Endometrium (tissue), 2 donors: ENCODE measurements at regions not wholly inside any gene's neighbourhood (a gene's known extent, or its start where the extent isn't known, plus 50 kb on each side); places are given as distances from the start of the nearest gene placed in this dataset.
"Not testable (repeated sequence)": the region's sequence is repeated elsewhere in the genome, so short reads cannot be mapped to it uniquely, and the experiment has no call there.

Experiments
- FAIRE-seq: peaks from 2 replicates; lab custom pipeline; 2012; peaks lifted over from hg19 to GRCh38; lab: Jason Lieb, UNC
- donor health status: control.
- donor health status: control.

DNA sequence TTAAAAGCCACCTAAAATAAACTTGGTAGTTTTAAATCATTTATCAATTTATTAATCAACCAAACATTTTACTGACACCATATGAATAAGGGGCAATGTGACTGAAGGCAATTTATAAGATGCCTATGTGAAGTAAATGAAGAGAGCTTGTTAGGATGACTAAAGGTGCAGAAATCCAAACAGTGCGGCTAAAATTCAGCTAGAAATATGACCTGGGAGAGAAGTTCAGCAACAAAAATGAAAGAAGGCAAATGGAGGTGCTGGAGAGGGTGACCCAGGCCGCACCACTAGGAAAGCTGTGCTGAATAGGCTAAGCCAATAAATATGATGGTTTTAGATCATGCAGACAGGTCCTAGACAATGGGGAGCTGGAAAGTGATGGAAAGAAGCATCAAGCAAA, 403.7 kb downstream of the BTG1 start:
- FAIRE-seq: no peak

DNA sequence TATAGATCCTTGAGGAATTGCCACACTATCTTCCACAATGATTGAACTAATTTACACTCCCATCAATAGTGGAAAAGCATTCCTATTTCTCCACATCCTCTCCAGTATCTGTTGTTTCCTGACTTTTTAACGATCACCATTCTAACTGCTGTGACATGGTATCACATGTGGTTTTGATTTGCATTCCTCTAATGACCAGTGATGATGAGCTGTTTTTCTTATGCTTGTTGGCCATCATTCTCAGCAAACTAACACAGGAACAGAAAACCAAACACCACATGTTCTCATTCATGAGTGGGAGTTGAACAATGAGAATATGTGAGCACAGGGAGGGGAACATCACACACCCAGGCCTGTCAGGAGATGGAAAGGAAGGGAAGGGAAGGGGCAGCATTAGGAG, 411.8 kb downstream of the BTG1 start:
- FAIRE-seq: peak; percentile 98

DNA sequence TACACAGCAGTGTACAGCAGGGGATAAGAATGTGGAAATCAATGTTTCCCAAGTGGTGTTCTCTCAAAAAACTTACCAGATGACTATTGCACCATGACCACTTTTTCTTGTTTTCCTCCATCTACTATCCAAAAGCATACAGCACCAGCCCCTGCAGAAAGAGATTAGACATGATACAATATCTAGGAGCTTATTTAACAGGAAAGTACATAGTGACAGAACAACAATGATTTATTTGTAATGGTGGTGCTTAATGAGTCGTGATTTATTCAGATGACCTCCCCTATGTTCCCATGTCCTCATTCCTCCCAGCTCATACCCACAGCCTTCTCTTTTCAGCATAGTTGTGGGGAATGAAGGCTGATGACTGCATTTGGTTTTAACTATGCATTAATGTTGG, 413.6 kb downstream of the BTG1 start:
- no peak for FAIRE-seq

DNA sequence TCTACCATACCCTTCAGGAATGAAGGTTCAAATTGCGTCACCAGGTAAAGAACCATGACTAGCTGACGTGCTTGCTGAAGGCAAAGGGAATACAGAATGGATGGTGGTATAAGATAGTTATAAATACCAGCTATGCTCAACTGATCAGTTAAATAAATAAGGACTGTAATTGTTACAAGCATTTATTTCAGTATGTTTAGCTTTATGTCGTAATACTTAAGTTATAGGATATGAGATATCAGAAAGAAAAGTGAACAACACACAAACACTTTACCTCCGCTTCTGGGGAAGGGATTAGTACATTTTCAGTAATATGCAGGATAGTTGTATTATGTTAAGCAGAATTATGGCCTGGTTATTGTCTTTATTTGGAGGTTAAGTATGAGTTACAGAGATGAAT, 416.1 kb downstream of the BTG1 start:
- no peak for FAIRE-seq

DNA sequence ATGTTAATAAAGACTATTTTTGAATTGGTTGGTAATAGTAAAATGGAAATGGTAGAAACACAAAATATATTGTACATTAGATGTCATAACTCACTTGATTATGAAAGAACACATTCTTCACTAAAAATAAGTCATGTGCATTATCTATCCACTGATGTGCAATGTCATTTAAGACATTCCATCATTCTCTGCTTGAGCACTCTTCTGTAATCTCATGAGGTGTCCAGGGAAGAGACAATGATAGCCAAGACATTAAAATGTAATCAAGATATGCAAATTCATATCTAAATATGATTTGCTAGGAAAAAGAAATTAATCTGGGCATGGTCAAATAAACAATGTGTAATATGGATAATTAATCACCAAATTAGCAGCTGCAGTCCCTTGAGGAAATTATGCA, 422.5 kb downstream of the BTG1 start:
- FAIRE-seq: no peak

DNA sequence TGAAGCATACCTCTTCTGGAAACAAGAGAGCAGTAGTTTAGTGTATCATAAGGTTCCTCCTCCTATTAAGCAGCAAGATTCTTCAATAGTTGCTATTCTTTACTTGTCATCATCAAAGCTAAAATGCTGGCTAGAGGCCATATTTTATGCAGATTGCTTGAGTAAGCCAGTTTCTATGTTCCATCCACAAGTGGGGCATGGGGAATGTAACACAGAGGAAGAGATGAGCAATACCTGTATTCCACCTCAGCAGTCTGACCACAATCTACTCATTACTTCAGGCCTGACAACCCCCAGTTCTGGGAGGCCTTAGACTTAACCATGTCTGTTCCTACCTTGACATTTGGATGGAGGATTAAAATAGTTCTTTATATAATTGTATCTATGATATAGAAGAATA, 423.6 kb downstream of the BTG1 start:
- FAIRE-seq: no peak

DNA sequence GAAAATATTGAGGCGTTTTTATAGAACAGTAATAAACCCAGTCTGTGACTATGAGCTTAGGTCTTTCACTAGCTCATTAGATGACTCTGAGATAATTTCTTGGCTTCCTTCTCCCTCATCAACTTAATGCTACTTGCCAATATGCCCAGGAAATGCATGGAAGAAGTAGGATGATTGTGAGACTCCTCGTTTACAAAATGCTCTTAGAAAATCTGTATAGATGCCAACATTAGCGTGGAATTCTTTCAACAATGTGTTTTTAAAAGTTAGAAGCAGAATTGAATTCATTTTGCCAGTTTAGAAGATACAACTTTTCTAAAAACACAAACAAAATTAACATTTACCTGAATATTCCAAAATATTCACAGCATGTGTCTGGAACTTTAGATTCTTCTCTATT, 424.6 kb downstream of the BTG1 start:
- no peak for FAIRE-seq

DNA sequence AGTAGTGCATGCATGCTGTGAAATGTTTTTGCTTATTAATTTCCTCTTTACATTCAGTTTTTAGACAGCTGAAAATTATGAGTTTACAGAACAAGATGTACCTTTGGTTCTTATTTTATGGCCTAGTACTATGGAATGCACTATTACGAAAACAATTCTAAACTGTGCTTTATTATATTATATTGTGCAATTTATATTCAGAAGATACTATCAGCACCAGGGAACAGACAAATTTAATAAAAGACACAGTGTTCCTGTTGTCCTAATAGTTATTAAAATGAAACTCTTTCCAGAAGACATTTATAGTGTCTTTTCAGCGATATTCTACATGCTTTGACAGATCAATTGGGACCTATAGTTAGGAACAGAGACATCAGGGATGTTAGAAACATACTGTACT, 427.3 kb downstream of the BTG1 start:
- no peak for FAIRE-seq

DNA sequence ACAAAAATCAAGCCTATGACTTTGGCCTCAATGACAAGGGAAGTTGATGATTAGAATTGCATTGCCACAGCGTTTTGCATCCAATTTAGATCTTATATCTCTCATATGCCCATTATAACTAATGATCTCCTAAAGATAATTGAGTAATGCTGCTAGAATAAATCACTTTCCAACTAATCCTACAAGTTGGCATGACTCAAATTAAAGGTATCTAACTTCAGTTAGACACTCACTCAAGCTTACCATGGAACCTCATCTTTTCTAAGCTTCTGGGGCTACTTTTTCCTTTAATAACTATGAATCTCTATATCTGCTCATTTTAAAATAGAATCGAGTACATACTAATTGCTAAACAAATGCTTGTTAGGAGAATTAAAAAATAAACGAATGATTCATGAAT, 427.8 kb downstream of the BTG1 start:
- FAIRE-seq: no peak

DNA sequence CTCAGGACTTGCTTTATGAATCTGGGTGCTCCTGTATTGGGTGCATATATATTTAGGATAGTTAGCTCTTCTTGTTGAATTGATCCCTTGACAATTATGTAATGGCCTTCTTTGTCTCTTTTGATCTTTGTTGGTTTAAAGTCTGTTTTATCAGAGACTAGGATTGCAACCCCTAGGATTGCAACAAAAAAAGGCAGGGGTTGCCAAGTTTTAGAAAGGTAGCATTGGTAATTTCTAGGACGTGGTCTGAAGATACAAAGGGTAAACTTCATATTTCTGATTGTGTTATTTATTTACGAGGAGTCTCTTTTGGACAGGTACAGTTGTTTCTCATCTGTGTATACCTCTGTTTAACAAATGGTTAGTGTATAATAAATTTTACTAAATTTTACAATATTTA, 433.7 kb downstream of the BTG1 start:
- FAIRE-seq: not testable (repeated sequence)

DNA sequence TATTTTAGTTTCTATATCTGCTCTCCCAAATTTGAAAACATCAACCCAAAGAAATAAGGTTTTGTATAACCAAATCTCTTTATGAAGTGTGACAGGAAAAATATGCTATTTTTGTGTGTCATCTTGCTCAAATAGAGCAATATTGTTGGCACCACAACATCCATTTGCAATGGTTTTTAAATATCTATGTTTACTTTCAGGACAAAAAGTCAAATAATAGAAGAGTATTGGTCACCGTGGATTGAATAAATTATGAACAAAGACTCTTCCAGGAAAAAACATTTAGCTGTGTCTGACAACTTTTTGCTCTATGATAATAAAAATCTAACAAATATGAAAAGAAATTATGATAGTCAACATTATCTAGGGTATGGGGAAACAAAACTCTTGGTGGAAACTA, 439.2 kb downstream of the BTG1 start:
- FAIRE-seq: no peak

DNA sequence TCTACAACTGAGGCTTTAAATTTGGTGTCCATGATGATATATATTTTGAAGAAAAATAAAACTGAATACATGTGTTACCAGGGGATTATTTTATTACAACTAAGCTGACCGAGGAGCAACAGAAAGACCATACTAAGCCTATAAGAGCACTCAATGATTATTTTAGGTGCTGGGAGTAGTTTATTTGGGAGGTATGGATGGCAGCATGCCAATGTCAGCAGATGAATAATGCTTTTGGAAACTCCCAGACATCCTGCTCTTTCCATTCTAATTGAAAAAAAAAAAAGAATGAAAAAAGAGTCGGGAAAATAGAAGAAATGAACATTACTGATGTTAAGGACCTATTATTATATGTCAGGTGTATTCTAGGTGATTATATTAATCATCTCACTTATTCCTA, 441.2 kb downstream of the BTG1 start:
- no peak for FAIRE-seq

DNA sequence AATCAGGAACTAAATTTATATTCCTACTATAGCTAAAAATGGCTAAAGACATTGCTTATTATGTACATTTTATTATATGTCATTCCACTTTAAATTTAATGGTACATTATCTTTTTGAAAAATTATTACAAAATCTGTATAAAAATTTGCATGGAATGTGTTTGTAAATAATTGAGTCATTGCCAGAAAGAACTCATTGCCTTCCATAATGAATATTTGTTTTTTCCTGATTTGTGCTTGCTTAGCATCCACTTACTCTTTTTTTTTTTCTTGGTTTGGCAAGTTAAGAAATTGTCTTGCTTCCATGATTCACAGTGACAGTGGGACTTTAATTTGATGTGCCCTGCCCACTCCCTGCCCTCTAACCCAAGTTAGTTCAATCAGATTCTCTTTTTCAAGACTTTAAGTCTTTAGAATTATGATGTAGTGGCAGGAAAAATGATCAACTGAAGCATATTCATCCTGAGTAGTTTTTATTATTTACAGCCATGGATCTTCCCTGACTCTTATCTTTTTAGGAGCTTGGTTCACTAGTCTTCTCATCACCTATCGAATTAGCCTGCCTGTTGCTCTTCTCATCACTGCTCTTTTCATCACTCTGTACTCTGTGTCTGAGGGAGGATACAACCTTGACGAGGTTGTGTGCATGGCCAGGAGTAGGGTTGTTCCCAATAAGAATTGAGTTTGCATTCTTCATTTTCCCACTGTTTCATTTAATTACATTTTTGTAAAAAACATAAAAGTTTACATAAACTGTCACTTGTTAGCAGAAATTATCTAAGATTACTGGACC, 442.0 kb downstream of the BTG1 start:
- no peak for FAIRE-seq

DNA sequence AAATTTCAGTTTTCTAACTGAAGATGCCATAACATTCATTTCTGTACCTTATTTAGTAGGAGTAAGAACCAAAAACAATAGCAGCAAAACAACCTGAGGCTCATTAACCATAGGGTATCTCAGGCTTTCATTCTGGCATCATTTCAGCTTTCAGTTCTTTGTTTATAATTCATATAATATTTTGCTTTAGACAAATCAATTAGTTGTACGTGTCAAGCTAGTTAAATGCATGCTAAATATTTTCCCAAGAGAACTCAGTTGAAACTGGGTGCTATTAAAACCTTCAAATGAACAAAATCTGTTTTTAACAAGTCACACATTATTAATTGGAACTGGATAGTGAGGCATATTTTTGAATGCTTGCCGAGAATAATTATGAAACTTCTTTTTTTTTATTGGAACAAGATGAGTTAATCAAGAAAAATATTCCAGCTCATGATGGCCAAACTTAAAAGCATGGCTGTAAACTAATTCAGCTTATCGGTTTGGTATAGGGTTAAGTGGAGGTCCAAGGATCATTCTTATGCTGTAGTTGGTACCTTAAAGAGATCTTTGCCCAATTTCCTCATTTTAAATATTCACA, 442.7 kb downstream of the BTG1 start:
- no peak for FAIRE-seq

DNA sequence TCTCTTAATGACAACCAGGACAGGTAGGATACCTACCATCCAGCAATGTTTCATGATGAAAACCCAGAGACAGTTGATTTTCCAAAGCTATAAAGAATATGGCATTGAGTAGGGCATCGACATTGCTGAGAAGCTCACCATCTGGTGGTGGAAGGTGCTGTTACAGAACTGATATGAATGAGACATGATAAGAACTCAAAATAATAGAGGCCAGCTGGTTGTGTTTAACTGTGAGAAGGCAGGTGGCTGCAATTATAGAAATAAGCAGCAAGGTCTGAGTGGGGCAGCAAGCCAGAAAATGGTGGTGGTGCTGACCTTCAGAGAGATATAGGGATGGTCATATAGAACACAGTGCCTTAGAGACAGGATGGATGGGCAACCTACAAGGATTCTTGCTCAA, 449.7 kb downstream of the BTG1 start:
- no peak for FAIRE-seq

DNA sequence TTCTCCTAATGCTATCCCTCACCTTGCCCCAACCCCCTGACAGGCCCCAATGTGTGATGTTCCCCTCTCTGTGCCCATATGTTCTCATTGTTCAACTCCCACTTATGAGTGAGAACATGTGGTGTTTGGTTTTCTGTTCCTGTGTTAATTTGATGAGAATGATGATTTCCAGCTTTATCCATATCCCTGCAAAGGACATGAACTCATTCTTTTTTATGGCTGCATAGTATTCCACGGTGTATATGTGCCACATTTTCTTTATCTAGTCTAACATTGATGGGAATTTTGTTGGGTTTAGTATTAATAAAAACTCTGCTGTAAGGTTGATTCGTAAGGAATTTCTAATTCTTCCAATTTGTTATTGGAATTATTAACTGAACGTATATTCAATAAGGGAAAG, 450.2 kb downstream of the BTG1 start:
- FAIRE-seq: not testable (repeated sequence)

DNA sequence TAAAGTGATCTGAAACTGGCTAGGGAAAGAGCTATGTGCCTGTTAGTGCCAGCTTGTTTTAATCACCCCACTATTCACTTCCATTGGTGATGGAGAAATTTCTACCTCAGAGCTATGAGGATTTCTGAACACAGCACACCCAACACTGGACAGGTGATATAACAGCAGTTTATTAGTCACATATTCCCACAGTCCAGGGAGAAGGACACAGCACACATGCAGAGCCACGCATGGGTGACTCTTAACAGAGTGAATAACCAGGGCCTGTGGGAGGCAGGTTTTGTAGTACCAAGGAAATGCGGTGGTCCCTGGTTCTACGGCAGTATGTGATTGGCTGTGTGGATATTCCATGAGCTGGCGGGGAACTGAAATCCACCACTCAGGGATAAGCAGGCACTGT, 455.1 kb downstream of the BTG1 start:
- no peak for FAIRE-seq

DNA sequence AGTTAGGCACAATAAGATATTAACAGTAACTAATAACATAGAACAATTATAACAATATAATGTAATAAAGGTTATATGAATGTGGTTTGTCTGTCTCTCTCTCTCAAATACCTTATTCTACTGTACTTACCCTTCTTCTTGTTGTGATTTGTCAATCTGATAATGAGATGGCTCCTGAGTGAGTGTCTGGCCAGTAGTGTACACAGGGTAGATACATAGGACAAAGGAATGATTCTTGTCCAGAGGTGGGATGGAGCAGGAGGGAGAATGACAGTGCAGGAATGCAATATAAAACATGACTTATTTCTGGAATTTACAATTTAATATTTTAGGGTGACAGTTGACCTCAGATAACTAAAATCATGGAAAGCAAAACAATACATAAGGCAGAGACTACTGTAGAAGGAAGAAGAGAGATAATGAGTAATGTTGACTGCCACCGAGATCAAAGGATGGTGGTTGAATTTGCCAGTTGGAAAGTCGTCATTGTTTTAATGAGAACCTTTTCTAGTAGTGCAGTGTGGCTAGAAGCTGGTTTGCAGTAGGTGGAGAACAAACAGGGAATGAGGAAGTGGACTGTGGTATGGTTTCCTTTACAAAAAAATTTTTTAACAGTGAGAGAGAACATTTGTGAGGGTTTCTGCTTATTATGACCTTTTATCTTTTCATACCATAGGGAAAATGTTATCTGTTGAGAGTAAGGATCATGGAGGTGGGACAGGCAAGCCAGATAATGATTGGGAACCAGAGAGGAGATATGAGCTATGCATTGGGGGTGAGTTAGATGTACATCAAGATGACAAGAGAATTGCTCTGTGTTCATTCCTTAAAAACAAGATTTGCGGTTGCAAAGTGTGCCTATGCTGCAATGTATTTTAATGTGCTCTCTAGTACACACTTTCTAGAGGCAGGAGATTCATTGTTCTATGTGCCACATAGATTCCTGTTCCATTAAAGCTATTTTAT, 458.3 kb downstream of the BTG1 start:
- no peak for FAIRE-seq

DNA sequence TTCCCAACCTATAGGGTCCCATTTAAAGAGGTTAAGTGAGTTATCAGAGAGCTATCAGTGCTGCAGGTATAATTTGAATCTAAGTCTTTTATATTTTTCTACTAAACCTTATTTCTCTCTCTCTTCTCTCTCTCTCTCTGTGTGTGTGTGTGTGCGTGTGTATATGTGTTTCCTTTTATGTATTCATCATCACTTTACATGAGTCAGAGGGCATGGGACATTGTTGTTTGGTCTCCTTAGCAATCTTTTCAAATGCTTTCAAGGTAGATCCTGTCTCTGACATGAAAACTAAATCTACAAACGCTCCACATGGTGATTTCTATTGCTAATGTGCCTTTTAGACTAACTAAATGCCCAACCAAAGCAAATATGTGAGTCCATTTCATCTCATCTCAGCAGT, 459.7 kb downstream of the BTG1 start:
- FAIRE-seq: no peak

DNA sequence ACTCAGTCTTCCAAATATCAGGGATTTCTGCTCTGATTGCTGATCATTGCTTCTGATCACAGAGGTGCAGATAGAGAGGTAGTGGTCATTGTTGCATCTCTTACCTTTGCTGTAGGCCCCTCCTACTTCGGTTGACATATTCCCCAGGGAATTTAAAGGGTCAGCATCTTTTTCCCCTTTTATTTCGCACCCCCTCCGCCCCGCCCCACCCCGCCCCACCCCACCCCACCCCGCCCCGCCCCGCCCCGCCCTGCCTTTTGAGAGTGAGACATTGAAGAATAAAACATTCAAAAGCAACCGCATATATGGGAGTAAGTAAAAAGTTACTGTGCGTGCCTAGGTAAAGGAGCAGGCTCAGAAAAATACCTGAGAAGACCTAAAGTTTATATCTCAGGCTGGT, 463.9 kb downstream of the BTG1 start:
- FAIRE-seq: no peak

DNA sequence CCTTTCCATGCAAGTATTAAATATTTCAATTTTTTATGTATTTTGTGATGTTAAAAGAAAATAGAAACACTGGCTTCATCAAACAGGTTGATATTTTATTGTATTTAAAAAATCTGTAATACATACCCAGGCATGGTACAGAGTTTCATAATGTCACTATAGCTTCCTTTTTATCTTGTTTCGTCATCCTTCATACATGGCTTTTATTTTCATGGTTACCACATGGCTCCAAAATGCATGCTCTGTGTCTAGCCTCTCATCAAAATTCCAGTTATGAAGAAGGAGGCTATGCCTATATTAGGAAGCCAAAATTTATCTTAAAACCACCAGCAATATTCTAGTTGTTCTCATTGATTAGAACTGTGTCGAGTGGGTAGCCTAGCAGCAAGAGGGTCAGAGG, 464.8 kb downstream of the BTG1 start:
- no peak for FAIRE-seq

DNA sequence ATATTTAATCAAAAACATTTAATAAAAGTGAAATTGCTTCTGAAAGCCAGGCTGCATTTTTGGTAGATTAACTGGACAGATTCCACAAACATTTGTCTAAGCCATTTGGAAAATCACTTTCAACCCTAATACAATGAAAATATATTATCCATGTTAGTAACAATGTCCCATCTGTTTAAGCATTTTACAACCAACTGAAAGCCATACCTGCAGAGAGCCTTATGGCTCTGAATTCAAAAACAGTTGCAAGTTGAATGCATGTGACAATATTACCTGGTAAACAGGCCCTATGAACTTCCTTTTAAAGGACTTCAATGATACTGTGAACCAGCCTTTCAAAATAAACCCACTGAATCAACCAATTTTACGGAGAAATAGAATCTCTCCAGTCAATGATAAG, 468.1 kb downstream of the BTG1 start:
- no peak for FAIRE-seq

DNA sequence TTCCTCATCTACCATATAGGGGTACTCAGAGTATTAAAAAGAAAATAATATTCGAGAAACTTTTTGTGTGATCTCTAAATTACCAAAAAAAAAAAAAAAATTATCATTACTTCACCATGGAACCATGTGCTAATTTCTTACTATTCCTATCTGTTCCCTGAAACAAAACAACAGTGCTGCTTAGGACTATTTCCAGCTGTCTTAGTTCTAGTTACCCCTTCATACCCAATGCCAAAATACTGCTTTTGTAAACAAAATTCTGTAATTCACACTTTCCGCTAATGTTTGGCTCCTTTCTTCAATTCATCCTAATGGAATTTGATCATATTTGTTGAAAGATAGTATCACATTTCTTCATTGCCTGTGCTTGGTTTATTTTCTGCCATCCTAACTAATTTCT, 470.2 kb downstream of the BTG1 start:
- no peak for FAIRE-seq
